Sigmoid colon (tissue), 6 donors: ENCODE measurements at regions not wholly inside any gene's neighbourhood (a gene's known extent, or its start where the extent isn't known, plus 50 kb on each side); places are given as distances from the start of the nearest gene placed in this dataset.

Experiments
- DNase-seq: peaks from one replicate; pipeline ENCODE4 v3.0.0-alpha.2; 2019
- H3K27ac ChIP-seq, 4 donors: fragments of 200-600 bp; sonication (generic); one replicate each; pipeline ENCODE4 v1.5.1; 2016 to 2019; ENCODE audit warnings: mild to moderate bottlenecking in 1 of 4
- H3K27me3 ChIP-seq, 3 donors: fragments of 200-600 bp; sonication (generic); one replicate each; pipeline ENCODE4 v1.5.1; 2019; ENCODE audit warnings: mild to moderate bottlenecking in 1 of 3
- H3K36me3 ChIP-seq, 4 donors: fragments of 200-600 bp; sonication (generic); one replicate each; pipeline ENCODE4 v1.5.1; 2016 to 2019
- H3K4me1 ChIP-seq, 4 donors: fragments of 200-600 bp; sonication (generic); one replicate each; pipeline ENCODE4 v1.5.1; 2017 to 2019
- H3K4me3 ChIP-seq, 4 donors: fragments of 200-600 bp; sonication (generic); one replicate each; pipeline ENCODE4 v1.5.1; 2017 to 2019; ENCODE audit warnings: mild to moderate bottlenecking in 2 of 4, moderate library complexity in 1 of 4
- H3K9me3 ChIP-seq, 4 donors: fragments of 200-600 bp in 3 of 4; sonication (generic) in 3 of 4; one replicate each; pipeline versions ENCODE4 v1.5.1 to v1.6.1; 2013 to 2019
- CTCF ChIP-seq, 4 experiments: fragments of 450-650 bp in 3 of 4; fragments of 200-600 bp in 1 of 4; IDR thresholded peaks; one replicate each; pipeline ENCODE4 v1.5.1; 2016 to 2019; ENCODE audit warnings: antibody characterized with exemption in 4 of 4, mild to moderate bottlenecking in 3 of 4, moderate library complexity in 2 of 4
- EP300 ChIP-seq, 4 donors: sonication (generic); formaldehyde crosslinking; IDR thresholded peaks; one replicate each; pipeline ENCODE4 v1.6.1; 2017; ENCODE audit warnings: antibody characterized with exemption in 4 of 4
- POLR2A ChIP-seq, 2 donors: fragments of 450-650 bp; IDR thresholded peaks; one replicate each; pipeline ENCODE4 v1.6.1; 2016; ENCODE audit warnings: antibody characterized with exemption in 2 of 2, mild to moderate bottlenecking in 2 of 2, moderate library complexity in 2 of 2
- POLR2AphosphoS5 ChIP-seq, 4 donors: sonication (generic); formaldehyde crosslinking; IDR thresholded peaks; one replicate each; pipeline ENCODE4 v1.6.1; 2017; ENCODE audit warnings: antibody characterized with exemption in 4 of 4
- WGBS, 2 donors: extraction: QIAGEN DNeasy Blood & Tissue Kit; methylation state at CpG; one replicate each; pipeline ENCODE4 v1.1.7; 2013; 5-methylcytosine and 5-hydroxymethylcytosine counted together
- intact Hi-C: fragments of 100-400 bp; cut with DNase I; formaldehyde crosslinking; loops from one replicate; pipeline ENCODE4 v1.15.1; 2023
- donor health status: healthy with polysubstance abuse.
- donor health status: healthy.

GRCh38 chr20:9939231-9939630, 95.6 kb upstream of the ANKEF1 start:
- Histone ChIP-seq H3K9me3 (peaks cover 0 to 7% (median 0%) of the 10 kb centered on the region in 4 donors), H3K36me3 (no peaks in the 10 kb centered on the region), H3K27me3 (no peaks in the 10 kb centered on the region), H3K27ac (no peak overlapping the region), H3K4me3 (no peak overlapping the region), H3K4me1 (no peaks in the 10 kb centered on the region)
- WGBS, 2 donors = 71 to 82% methylated on average over 2 of the region's 2 CpGs
- DNase-seq = no peak
- intact Hi-C loops = no loop called here
- TF ChIP-seq POLR2AphosphoS5 (IDR thresholded peaks at IDR 0.05) (no peak), POLR2A (IDR thresholded peaks at IDR 0.05) (no peak), CTCF (IDR thresholded peaks at IDR 0.05) (no peak), EP300 (IDR thresholded peaks at IDR 0.05) (no peak)

GRCh38 chr20:9935285-9935684, 96.4 kb upstream of the PAK5 start:
- TF ChIP-seq POLR2A (IDR thresholded peaks at IDR 0.05) = no peak
- TF ChIP-seq POLR2AphosphoS5 (IDR thresholded peaks at IDR 0.05) = no peak
- no peak for TF ChIP-seq EP300 (IDR thresholded peaks at IDR 0.05)
- TF ChIP-seq CTCF (IDR thresholded peaks at IDR 0.05) = no peak
- peaks cover 0 to 4% (median 0%) of the 10 kb centered on the region in 4 donors for H3K9me3 ChIP-seq
- no peak overlapping the region for H3K4me3 ChIP-seq
- H3K27ac ChIP-seq = no peak overlapping the region
- intact Hi-C loops = no loop called here
- DNase-seq = no peak
- H3K4me1 ChIP-seq = no peaks in the 10 kb centered on the region
- no peaks in the 10 kb centered on the region for H3K36me3 ChIP-seq
- no peaks in the 10 kb centered on the region for H3K27me3 ChIP-seq

- DNase-seq = no peak
- Histone ChIP-seq H3K4me3 (no peak overlapping the region), H3K4me1 (no peaks in the 10 kb centered on the region), H3K27ac (no peak overlapping the region), H3K9me3 (no peaks in the 10 kb centered on the region), H3K36me3 (no peaks in the 10 kb centered on the region), H3K27me3 (no peaks in the 10 kb centered on the region)
- intact Hi-C loops = no loop called here
- 87 to 95% methylated on average over 4 of the region's 4 CpGs for whole genome bisulfite sequencing, 2 donors
- TF ChIP-seq EP300 (IDR thresholded peaks at IDR 0.05) (no peak), POLR2AphosphoS5 (IDR thresholded peaks at IDR 0.05) (no peak), POLR2A (IDR thresholded peaks at IDR 0.05) (no peak), CTCF (IDR thresholded peaks at IDR 0.05) (no peak)
Measured at GRCh38 chr20:9930142-9930541, 91.3 kb upstream of the PAK5 start.

- WGBS, 2 donors = 93 to 95% methylated on average over 1 of the region's 1 CpG
- Histone ChIP-seq H3K4me1 (no peaks in the 10 kb centered on the region), H3K4me3 (no peak overlapping the region), H3K27me3 (no peaks in the 10 kb centered on the region), H3K27ac (no peak overlapping the region), H3K36me3 (no peaks in the 10 kb centered on the region), H3K9me3 (no peaks in the 10 kb centered on the region)
- no peak for DNase-seq
- intact Hi-C loops = no loop called here
- TF ChIP-seq POLR2AphosphoS5 (IDR thresholded peaks at IDR 0.05) = no peak
- TF ChIP-seq CTCF (IDR thresholded peaks at IDR 0.05) = no peak
- no peak for TF ChIP-seq POLR2A (IDR thresholded peaks at IDR 0.05)
- TF ChIP-seq EP300 (IDR thresholded peaks at IDR 0.05) = no peak
Measured at GRCh38 chr20:9928955-9929354, 90.1 kb upstream of the PAK5 start.

- intact Hi-C loops = no loop called here
- no peaks in the 10 kb centered on the region for H3K36me3 ChIP-seq
- no peaks in the 10 kb centered on the region for H3K4me1 ChIP-seq
- H3K9me3 ChIP-seq = no peaks in the 10 kb centered on the region
- no peak overlapping the region for H3K4me3 ChIP-seq
- DNase-seq = no peak
- H3K27me3 ChIP-seq = no peaks in the 10 kb centered on the region
- H3K27ac ChIP-seq = no peak overlapping the region
- TF ChIP-seq EP300 (IDR thresholded peaks at IDR 0.05) (no peak), CTCF (IDR thresholded peaks at IDR 0.05) (no peak), POLR2AphosphoS5 (IDR thresholded peaks at IDR 0.05) (no peak), POLR2A (IDR thresholded peaks at IDR 0.05) (no peak)
- 45 to 47% methylated on average over 5 of the region's 5 CpGs for WGBS, 2 donors
Measured at GRCh38 chr20:9928281-9928737, 89.4 kb upstream of the PAK5 start.
